Small intestine (tissue), 7 donors: ENCODE measurements at regions not wholly inside any gene's neighbourhood (a gene's known extent, or its start where the extent isn't known, plus 50 kb on each side); places are given as distances from the start of the nearest gene placed in this dataset.
A peak's percentile ranks its signal among the peaks of the same experiment; 100 is the strongest.
"Not testable (repeated sequence)": the region's sequence is repeated elsewhere in the genome, so short reads cannot be mapped to it uniquely, and the experiment has no call there.

ENCODE experiments used
- DNase-seq, 2 donors: peaks; one replicate each; pipeline versions ENCODE4 v3.0.0 to v3.0.0-alpha.2; 2013
- FAIRE-seq: peaks from 2 replicates; lab custom pipeline; 2012; peaks lifted over from hg19 to GRCh38; lab: Jason Lieb, UNC
- H3K27ac ChIP-seq, 3 donors: one replicate each; pipeline ENCODE4 v1.5.1; 2013; ENCODE audit warnings: low read length in 2 of 3, mild to moderate bottlenecking in 2 of 3, control low read depth in 1 of 3, inconsistent platforms in 1 of 3, low read depth in 1 of 3, moderate library complexity in 1 of 3
- H3K27me3 ChIP-seq, 3 donors: one replicate each; pipeline ENCODE4 v1.6.1; 2013; ENCODE audit warnings: low read length in 3 of 3, inconsistent platforms in 1 of 3; ENCODE audit not compliant: control insufficient read depth in 3 of 3, insufficient read depth in 3 of 3
- H3K36me3 ChIP-seq, 3 donors: one replicate each; pipeline ENCODE4 v1.6.1; 2013; ENCODE audit warnings: low read length in 3 of 3, inconsistent platforms in 1 of 3, low read depth in 1 of 3, mild to moderate bottlenecking in 1 of 3, moderate library complexity in 1 of 3; ENCODE audit not compliant: control insufficient read depth in 3 of 3, insufficient read depth in 2 of 3
- H3K4me1 ChIP-seq, 3 donors: one replicate each; pipeline ENCODE4 v1.6.1; 2013; ENCODE audit warnings: low read length in 2 of 3, inconsistent platforms in 1 of 3, low read depth in 1 of 3, mild to moderate bottlenecking in 1 of 3, moderate library complexity in 1 of 3; ENCODE audit not compliant: control insufficient read depth in 3 of 3, insufficient read depth in 2 of 3
- H3K4me3 ChIP-seq, 3 donors: one replicate each; pipeline ENCODE4 v1.5.1; 2013; ENCODE audit warnings: low read length in 3 of 3, control low read depth in 1 of 3, inconsistent platforms in 1 of 3, low read depth in 1 of 3, mild to moderate bottlenecking in 1 of 3, moderate library complexity in 1 of 3
- H3K9me3 ChIP-seq, 2 donors: one replicate each; pipeline ENCODE4 v1.6.1; 2013; ENCODE audit warnings: low read depth in 1 of 2, low read length in 1 of 2; ENCODE audit not compliant: control insufficient read depth in 2 of 2, insufficient read depth in 1 of 2
- WGBS, 3 donors: extraction: QIAGEN DNeasy Blood & Tissue Kit; methylation state at CpG; one replicate each; pipeline ENCODE4 v1.1.7; 2013; 5-methylcytosine and 5-hydroxymethylcytosine counted together
- donor health status: healthy with polysubstance abuse.
- donor health status: control.
- donor health status: control.
- donor health status: Bipolar disorder and iron deficiency.
- donor health status: healthy.

GRCh38 chr9:28134446-28134976 lies 561.2 kb upstream of the C9orf72 start:
- H3K9me3 ChIP-seq, result no peaks in the 10 kb centered on the region
- no peaks in the 10 kb centered on the region for H3K4me1 ChIP-seq
- no peak overlapping the region for H3K4me3 ChIP-seq
- FAIRE-seq (no peak), DNase-seq (peak in 1 of 2 donors; percentile 15)
- 21 to 62% (median 42%) methylated on average over 8 of the region's 8 CpGs for WGBS, 3 donors
- no peak overlapping the region for H3K27ac ChIP-seq
- H3K36me3 ChIP-seq, result no peaks in the 10 kb centered on the region
- H3K27me3 ChIP-seq, result no peaks in the 10 kb centered on the region

DNA sequence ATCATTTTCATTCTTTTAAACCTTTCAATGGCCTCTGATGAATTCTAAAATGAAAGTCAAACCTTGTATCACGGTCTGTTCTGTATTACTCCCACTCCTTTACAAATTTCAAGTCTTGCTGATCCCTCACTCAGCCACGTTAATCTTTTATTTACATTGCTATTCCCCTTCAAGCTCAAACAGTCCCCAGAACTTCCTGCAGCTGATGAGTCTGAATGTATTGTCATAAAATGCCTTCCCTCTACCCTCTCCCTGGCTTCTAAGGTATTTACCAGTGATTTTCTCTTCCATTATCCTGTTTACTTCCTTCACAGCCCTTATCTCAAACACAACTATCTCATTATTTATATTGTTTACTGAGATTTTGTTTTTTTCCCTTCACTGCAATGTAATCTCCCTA lies 562.3 kb upstream of the C9orf72 start:
- 18 to 26% (median 25%) methylated on average over 2 of the region's 2 CpGs for WGBS, 3 donors

GRCh38 chr9:28136113-28136512 lies 562.8 kb upstream of the C9orf72 start:
- DNase-seq, result no peak
- Histone ChIP-seq H3K36me3 (no peaks in the 10 kb centered on the region), H3K4me3 (no peak overlapping the region), H3K27ac (no peak overlapping the region), H3K9me3 (no peaks in the 10 kb centered on the region), H3K27me3 (no peaks in the 10 kb centered on the region), H3K4me1 (no peaks in the 10 kb centered on the region)
- 63 to 80% (median 75%) methylated on average over 2 of the region's 2 CpGs for WGBS, 3 donors
- no peak for FAIRE-seq

More for the DNA sequence above, 562.3 kb upstream of the C9orf72 start:
- no peaks in the 10 kb centered on the region for H3K27me3 ChIP-seq
- H3K27ac ChIP-seq, result no peak overlapping the region
- no peaks in the 10 kb centered on the region for H3K36me3 ChIP-seq
- no peak for FAIRE-seq
- DNase-seq, result no peak
- H3K4me1 ChIP-seq, result no peaks in the 10 kb centered on the region
- no peaks in the 10 kb centered on the region for H3K9me3 ChIP-seq
- H3K4me3 ChIP-seq, result no peak overlapping the region

- not testable (repeated sequence) for H3K36me3 ChIP-seq, FAIRE-seq, H3K4me3 ChIP-seq, H3K4me1 ChIP-seq, DNase-seq, H3K9me3 ChIP-seq, H3K27me3 ChIP-seq, H3K27ac ChIP-seq
- WGBS, 3 donors, result 77 to 91% (median 78%) methylated on average over 9 to 14 of the region's 15 CpGs
Measured at GRCh38 chr9:28147430-28147829, 574.1 kb upstream of the C9orf72 start.

- not testable (repeated sequence) for H3K36me3 ChIP-seq, H3K9me3 ChIP-seq, H3K4me1 ChIP-seq, H3K27ac ChIP-seq, H3K27me3 ChIP-seq, DNase-seq, H3K4me3 ChIP-seq, FAIRE-seq
- 88 to 97% (median 89%) methylated on average over 18 of the region's 18 CpGs for WGBS, 3 donors
Measured at GRCh38 chr9:28147923-28148597, 574.8 kb upstream of the C9orf72 start.

- not testable (repeated sequence) for H3K9me3 ChIP-seq, H3K4me1 ChIP-seq, H3K27me3 ChIP-seq, H3K4me3 ChIP-seq, H3K27ac ChIP-seq, DNase-seq, H3K36me3 ChIP-seq, FAIRE-seq
- 86 to 91% (median 90%) methylated on average over 34 to 36 of the region's 36 CpGs for WGBS, 3 donors
Measured at GRCh38 chr9:28149361-28150050, 576.2 kb upstream of the C9orf72 start.

DNA sequence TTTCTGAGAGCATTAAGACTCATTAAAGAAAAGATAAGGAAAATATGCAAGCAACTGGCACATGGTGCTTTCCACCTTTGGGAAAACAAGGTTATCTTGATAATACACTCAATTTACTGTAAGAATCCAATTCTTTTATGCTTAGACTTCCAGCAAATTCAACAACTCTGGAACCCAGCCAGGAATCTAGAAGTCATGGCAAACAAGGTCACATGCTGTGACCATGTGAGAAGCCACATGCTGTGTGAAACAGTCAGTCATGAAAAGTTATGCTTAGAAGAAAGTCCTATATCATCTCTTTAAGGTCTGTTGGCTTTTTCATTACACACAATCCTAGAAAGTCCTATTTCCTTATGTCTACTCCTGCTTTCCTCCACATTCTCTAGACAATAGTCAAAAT lies 581.8 kb upstream of the C9orf72 start:
- Histone ChIP-seq H3K27me3 (no peaks in the 10 kb centered on the region), H3K9me3 (peaks cover 0 to 9% of the 10 kb centered on the region in 2 donors), H3K4me3 (no peak overlapping the region), H3K27ac (peak overlapping the region in 1 of 3 donors; percentile 23), H3K4me1 (peaks cover 0 to 3% (median 0%) of the 10 kb centered on the region in 3 donors), H3K36me3 (no peaks in the 10 kb centered on the region)
- peak in 1 of 2 donors; percentile 64 for DNase-seq
- no peak for FAIRE-seq

DNA sequence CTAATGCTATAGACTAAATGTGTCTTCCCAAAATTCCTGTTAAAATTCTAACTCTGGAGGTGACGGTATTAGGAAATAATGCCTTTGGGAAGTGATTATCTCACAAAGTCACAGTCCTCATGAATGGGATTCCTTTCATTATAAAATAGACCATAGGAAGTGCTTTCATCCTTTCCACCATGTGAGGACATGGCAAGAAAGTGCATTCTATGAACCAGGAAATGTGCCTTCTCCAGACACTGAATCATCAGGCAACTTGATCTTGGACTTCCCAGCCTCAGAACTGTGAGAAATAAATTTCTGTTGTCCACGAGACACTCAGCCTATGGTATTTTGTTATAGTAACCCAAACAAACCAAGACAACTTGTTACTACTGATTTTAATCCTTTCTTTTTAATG lies 582.4 kb upstream of the C9orf72 start:
- H3K27ac ChIP-seq, result peak overlapping the region in 1 of 3 donors; percentile 23
- FAIRE-seq (no peak), DNase-seq (peak in 1 of 2 donors; percentile 5)
- H3K4me3 ChIP-seq, result no peak overlapping the region
- peaks cover 0 to 9% of the 10 kb centered on the region in 2 donors for H3K9me3 ChIP-seq
- peaks cover 0 to 3% (median 0%) of the 10 kb centered on the region in 3 donors for H3K4me1 ChIP-seq
- WGBS, 3 donors, result 54 to 71% (median 62%) methylated on average over 2 of the region's 2 CpGs
- H3K36me3 ChIP-seq, result no peaks in the 10 kb centered on the region
- H3K27me3 ChIP-seq, result no peaks in the 10 kb centered on the region
